Breast epithelium (tissue), 3 donors: ENCODE measurements at regions not wholly inside any gene's neighbourhood (a gene's known extent, or its start where the extent isn't known, plus 50 kb on each side); places are given as distances from the start of the nearest gene placed in this dataset.

Experiments used
- CTCF ChIP-seq, 3 donors: fragments of 450-650 bp; IDR thresholded peaks; one replicate each; pipeline ENCODE4 v1.5.1; 2016 to 2017; ENCODE audit warnings: antibody characterized with exemption in 3 of 3, mild to moderate bottlenecking in 3 of 3, moderate library complexity in 3 of 3
- POLR2A ChIP-seq: fragments of 450-650 bp; IDR thresholded peaks from one replicate; pipeline ENCODE4 v1.6.1; 2016; ENCODE audit warnings: antibody characterized with exemption, mild to moderate bottlenecking, moderate library complexity

GRCh38 chr7:13687500-13687899, 302.0 kb downstream of the ETV1 start:
- TF ChIP-seq POLR2A (no peak), CTCF (IDR thresholded peaks at IDR 0.05) (no peak)
